ENCODE measurements at regions not wholly inside any gene's neighbourhood (a gene's known extent, or its start where the extent isn't known, plus 50 kb on each side); places are given as distances from the start of the nearest gene placed in this dataset.
"Not testable (repeated sequence)": the region's sequence is repeated elsewhere in the genome, so short reads cannot be mapped to it uniquely, and the experiment has no call there.

DNA sequence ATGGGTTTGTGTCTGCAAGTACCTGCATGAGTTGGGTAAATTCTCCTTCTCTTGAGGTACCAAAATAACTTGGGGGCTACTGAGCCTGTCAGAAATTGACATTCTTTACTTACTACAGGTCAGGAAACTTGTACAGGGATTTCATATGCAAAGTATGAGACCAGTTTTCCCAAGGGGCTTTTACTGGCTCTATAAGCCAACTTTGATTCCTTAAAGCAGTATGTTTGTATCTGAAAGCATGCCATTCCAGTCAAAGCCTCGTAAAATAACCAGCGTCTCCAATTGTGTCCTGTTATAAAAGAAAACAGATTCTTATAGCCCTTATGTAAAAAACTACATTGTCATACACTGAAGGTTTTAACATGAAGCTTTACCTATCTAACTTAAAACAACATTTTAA, 90.2 kb downstream of the ZNF467 start:
- DNase-seq (ENCODE audit: low read depth in 4 of 4, low spot score in 1 of 4) = no peak

DNA sequence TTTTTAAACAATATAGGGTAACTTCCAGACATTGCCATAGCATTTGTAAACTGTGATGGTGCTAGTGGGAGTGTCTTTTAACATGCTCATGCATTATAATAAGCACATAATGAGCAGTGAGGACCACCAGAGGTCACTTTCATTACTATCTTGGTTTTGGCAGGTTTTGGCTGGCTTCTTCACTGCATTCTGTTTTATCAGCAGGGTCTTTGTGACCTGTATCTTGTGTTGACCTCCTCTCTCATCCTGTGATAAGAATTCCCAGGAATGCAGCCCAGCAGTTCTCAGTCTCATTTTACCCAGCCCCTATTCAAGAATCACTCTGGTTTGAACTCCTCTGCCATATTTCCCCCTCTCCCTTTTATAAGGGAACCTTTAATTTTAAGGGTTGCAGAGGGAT, 91.3 kb downstream of the ZNF467 start:
- DNase-seq (ENCODE audit: low read depth in 4 of 4, low spot score in 1 of 4) = no peak

GRCh38 chr7:149681274-149681673, 92.1 kb downstream of the ZNF467 start:
- no peak for DNase-seq (ENCODE audit: low read depth in 4 of 4, low spot score in 1 of 4)

DNA sequence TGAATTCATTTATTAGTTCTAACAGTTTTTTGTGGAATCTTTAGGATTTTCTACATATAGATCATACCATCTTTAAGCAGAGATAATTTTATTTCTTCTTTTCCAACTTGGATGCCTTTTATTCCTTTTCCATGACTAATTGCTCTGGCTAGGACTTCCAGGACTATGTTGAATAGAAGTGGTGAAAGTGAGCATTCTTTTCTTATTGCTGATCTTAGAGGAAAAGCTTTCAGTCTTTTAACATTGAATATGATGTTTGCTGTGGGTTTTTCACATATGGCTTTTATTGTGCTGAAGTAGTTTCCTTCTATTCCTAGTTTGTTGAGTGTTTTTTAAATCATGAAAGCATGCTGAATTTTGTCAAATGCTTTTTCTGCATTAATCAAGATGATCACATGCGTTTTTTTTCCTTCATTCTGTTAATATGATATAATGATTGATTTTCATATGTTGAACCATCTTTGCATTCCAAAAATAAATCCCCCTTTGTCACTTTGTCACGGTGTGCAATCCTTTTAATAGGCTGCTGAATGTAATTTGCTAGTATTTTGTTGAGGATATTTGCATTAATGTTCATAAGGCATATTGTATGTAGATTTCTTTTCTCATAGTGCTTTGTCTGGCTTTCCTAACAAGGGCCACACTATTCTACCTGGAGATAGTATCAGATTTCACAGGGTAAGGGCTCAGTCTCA, 92.9 kb downstream of the ZNF467 start:
- no peak for DNase-seq (ENCODE audit: low read depth in 4 of 4, low spot score in 1 of 4)

- DNase-seq (ENCODE audit: low read depth in 4 of 4, low spot score in 1 of 4) = not testable (repeated sequence)
Observed at GRCh38 chr7:149674728-149675385, 98.5 kb downstream of the ZNF467 start.

DNA sequence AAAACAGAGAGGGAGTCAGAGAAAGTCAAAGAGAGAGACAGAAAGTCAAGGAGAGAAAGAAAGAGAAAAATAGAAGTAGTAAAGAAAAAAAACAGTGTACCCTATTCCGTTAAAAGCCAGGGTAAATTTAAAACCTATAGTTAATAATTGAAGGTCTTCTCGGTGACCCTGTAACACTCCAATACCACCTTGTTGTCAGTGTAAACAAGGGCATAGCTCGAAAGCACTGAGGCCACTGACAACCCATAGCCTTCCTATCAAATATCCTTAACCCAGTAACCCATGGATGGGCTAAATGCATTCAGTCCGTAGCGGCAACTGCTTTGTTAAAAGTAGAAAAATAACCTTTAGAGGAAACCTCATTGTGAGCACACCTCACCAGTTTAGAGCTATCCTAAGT, 100.4 kb downstream of the ZNF467 start:
- DNase-seq (ENCODE audit: low read depth in 4 of 4, low spot score in 1 of 4) = no peak

- DNase-seq (ENCODE audit: low read depth in 4 of 4, low spot score in 1 of 4) = no peak
Observed at GRCh38 chr7:149670288-149670687, 103.1 kb downstream of the ZNF467 start.

DNA sequence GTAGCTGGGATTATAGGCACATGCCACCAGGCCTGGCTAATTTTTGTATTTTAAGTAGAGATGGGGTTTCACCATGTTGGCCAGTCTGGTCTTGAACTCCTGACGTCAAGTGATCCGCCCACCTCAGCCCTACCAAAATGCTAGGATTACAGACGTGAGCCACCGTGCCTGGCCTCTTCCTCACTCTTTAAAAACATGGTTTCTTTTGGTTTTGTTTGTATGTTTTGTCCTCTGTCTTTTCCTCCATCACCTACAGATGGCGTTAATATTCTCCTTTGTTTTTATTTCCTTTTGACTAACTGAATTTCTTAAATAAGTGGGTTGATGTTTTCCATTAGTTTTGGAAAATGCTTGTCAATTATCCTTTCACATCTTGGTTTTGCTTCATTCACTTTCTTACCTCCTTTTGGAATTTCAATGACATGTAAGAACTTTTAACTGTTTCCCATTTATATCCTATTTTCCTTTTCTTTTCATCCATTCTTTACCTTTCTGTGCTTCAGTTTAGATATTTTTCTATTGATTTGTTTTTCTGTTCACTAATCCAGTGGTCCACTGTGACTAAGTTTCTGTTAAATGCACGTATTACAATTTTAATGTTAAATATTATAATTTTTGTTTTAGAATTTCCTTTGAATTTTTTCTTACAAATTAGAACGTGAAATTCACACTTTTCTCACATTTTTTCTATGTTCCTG, 104.1 kb downstream of the ZNF467 start:
- no peak for DNase-seq (ENCODE audit: low read depth in 4 of 4, low spot score in 1 of 4)

DNA sequence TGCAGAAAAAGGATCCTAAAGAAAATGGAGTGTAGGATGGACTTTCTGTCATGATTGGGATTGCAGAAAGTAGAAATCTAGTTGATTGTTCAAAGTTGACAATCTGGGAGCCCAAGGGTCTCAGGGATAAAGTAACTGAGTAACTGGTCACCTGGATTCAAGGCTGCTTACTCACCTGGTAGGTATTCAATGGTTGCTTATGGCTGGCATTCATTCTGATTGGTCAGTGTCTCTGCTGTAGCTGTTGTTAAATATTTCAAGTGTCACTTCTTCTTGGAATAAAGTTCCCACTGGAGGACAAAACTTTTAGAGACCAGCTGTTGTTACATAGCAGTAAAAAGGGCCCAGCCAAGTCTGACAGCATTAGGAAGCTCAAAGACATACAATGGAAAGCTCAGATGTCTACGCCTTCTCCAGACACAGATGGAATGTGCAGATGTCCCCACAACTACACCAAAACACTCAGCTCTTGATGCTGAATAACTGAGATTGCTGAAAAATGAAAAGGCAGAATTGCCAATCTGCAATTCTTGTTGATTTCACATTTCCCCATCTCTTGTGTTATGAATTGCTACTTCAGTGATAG, 106.9 kb downstream of the ZNF467 start:
- DNase-seq (ENCODE audit: low read depth in 4 of 4, low spot score in 1 of 4) = no peak

DNA sequence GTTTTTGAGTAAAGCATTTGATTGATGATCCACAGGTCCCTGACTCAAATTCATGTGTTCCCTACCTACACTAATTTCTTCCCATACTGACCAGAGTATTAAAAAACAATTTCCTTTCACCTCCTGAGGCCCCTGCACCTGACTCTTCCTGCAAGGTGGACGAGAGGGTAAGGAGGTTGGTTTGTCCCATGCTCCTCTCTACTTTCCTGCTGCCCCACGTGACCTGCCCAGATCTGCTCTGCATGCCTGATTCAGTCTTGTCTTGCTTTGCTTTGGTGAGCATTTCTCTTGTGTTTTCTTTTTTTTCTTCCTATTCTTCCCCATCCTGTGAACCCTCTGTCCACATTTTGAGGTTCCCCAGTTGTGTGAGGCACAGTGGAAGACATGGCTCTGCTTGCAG, 107.8 kb downstream of the ZNF467 start:
- DNase-seq (ENCODE audit: low read depth in 4 of 4, low spot score in 1 of 4) = not testable (repeated sequence)

DNA sequence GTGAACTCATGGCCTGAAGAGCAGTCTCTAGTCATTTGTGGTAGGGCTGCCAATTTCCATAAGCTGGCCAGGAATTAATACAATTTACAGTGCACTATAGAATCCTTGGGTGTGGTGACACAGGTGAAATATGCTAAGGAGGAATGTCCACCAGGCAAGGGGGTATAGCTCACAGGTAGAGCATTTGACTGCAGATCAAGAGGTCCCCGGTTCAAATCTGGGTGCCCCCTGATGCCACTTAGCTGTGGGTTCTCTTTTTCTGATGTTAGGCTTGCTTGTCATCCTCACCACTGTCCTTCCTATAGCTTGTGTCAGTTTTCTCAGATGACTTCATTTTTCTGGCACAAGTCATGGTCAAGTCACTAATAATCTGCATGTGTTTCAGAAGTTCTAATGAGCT, 108.7 kb downstream of the ZNF467 start:
- DNase-seq (ENCODE audit: low read depth in 4 of 4, low spot score in 1 of 4) = no peak

DNA sequence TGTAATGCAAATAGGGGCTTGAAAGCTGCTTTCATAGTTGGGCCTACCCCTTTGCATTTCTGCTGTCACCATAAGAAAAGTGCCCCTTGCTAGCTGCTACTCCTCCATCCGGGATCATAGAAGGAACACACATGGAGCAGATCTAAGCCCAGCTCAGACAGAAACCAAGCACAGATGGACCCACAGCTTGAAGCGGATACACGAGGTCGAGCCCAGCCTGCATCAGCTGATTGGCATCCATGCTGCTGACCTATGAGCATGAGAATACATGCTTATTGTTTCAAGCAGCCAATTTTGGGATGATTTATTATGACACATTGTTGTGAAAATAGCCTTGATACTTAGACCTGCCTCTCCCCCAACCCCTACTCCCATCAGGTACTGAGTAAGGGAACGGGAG, 109.2 kb downstream of the ZNF467 start:
- DNase-seq (ENCODE audit: low read depth in 4 of 4, low spot score in 1 of 4) = no peak

DNA sequence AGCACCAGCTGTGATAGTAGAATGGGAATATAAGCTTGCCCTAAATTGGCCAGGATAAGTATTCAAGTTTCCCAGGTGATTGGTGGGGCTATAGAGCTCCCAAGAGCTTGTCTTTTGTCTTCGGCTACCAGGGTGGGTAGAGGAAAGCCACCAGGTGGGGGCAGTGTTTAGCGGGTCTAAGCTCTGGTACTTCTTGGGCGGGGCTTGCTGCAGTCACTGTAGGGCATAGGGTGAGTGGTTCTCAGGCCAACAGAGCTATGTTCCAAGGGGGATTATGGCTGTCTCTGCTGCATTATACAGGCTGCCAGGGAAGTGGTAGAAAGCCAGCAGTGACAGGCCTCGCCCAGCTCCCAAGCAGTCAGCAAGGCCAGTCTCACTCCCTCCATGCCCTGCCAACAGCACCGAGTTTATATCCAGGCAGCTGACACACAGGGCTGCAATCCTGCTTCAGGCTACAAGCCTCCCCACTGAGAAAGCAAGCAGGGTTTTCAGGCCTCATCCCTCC, 110.7 kb downstream of the ZNF467 start:
- DNase-seq (ENCODE audit: low read depth in 4 of 4, low spot score in 1 of 4) = peak; percentile 17 to 56 (median 54)

DNA sequence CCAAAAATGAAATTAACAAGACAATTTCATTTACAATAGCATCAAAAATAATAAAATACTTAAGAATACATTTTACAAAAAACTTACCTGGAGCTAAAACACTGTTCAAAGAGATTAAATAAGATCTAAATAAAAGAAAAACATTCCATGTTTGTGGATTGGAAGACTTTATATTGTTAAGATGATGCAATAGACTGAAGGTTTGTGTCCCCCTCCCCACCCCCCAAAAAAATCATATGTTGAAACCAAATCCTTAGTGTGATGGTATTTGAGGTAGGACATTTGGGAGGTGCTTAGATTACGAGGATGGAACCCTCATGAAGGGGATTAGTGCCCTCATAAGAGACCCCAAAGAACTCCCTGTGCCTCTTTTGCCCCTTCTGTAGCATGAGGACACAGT, 117.6 kb downstream of the ZNF467 start:
- no peak for DNase-seq (ENCODE audit: low read depth in 4 of 4, low spot score in 1 of 4)

GRCh38 chr7:149654588-149654987, 118.8 kb downstream of the ZNF467 start:
- no peak for DNase-seq (ENCODE audit: low read depth in 4 of 4, low spot score in 1 of 4)

- DNase-seq (ENCODE audit: low read depth in 4 of 4, low spot score in 1 of 4) = not testable (repeated sequence)
Observed at GRCh38 chr7:149650190-149650589, 123.2 kb downstream of the ZNF467 start.

- DNase-seq (ENCODE audit: low read depth in 4 of 4, low spot score in 1 of 4) = no peak
Observed at GRCh38 chr7:149644754-149645153, 128.6 kb downstream of the ZNF467 start.

GRCh38 chr7:149642589-149642988, 130.8 kb downstream of the ZNF467 start:
- no peak for DNase-seq (ENCODE audit: low read depth in 4 of 4, low spot score in 1 of 4)

DNA sequence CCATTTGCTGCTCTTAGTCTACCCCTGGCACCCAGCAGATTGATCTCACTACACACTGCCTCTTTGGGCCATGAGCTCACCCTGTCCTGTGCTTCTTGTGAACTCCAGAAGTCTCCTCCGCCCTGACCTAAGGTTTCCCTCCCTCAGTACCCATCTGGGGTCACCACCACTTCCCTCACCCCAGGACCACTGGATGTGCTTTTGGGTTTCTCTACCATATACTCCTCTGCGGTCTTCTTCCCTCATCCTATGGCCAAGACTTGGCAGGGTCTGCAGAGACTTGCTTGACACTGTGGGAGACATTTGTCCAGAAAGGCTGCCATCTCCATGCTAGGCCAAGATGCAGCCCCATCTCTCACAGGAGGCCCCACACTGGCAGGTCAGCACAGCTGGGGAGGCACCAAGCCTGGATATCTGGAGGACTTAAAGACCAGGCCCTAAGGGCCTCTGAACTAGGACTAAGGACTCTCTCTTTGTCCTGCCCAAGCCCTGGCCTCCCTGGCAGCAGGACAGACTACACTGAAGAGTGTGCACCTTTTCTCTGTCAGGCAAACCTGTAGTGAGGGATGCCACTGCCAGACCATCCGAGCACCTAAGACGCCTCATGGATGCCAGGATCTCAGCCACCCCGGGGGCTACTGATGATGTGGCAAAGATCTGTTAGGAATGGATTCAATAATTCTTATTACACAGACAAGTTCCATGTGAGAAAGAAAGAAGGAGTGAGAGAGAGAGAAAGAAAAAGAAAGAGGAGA, 134.6 kb downstream of the ZNF467 start:
- no peak for DNase-seq (ENCODE audit: low read depth in 4 of 4, low spot score in 1 of 4)

DNA sequence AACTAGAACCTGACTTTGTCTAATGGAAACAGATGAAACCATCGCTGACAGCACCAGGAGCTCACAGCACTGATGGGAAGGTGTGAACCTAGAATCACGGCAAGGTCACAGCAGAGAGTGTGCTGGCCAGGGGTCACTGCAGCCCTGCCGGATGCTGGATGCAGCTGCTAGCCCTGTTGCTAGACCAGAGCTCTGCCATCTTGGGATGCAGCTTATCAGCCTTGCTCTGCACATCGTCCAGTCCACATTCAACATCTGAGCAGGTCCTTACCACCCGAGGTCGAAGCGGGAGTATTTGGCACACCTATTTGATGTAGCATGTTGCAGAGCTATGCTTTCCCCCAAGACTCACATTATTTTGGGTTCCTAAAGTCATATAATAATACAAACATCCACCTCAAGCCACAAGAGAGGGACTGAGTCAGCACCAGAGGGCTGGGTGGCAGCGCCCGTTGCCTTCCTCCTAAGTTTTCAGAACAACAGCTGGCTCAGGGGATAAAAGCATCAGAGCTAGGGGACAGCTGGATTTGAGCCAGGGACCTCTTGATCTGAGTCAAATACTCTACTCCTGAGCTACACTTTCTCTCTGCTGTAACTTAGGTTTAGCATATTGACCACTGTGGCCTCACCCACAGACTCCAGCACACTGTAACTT, 135.3 kb downstream of the ZNF467 start:
- no peak for DNase-seq (ENCODE audit: low read depth in 4 of 4, low spot score in 1 of 4)
